ENCODE measurements at regions not wholly inside any gene's neighbourhood (a gene's known extent, or its start where the extent isn't known, plus 50 kb on each side); places are given as distances from the start of the nearest gene placed in this dataset.

- ATAC-seq (ENCODE audit: low read depth) (no peak), DNase-seq (ENCODE audit: low spot score) (no peak)
- TF ChIP-seq CTCF (IDR thresholded peaks at IDR 0.05; ENCODE audit: poor library complexity, severe bottlenecking): no peak
- Histone ChIP-seq H3K4me3 (ENCODE audit: severe bottlenecking) (no peak overlapping the region), H3K4me1 (ENCODE audit: insufficient read depth, poor library complexity, severe bottlenecking) (peaks cover 7% of the 10 kb centered on the region), H3K36me3 (ENCODE audit: low read depth) (no peaks in the 10 kb centered on the region), H3K27ac (ENCODE audit: poor library complexity, severe bottlenecking) (no peak overlapping the region), H3K27me3 (ENCODE audit: insufficient read depth, poor library complexity, severe bottlenecking) (no peaks in the 10 kb centered on the region), H3K9me3 (ENCODE audit: severe bottlenecking) (no peaks in the 10 kb centered on the region)
These were observed 257.3 kb downstream of the PTEN start for GRCh38 chr10:88120599-88121333.

DNA sequence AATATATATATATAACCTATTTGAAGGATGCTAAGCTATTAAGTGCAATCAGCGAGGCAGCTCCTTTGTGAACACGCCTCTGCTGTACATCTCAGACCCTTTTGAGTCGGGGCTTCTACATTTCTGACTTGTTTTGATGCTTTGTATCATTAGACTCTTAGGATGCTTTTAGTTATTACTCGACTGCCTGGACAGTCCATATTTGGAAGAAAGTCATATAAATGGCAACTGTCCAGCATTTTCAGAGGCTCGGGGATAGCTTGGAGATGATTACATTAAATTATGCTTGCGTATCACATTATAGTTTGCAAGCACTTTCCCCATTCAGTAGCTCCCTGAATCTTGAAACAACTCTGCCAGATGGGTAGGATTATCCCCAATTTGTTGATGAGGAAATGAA is 257.9 kb downstream of the PTEN start:
- Histone ChIP-seq H3K4me1 (ENCODE audit: insufficient read depth, poor library complexity, severe bottlenecking) (peaks cover 3% of the 10 kb centered on the region), H3K9me3 (ENCODE audit: severe bottlenecking) (no peaks in the 10 kb centered on the region), H3K36me3 (ENCODE audit: low read depth) (no peaks in the 10 kb centered on the region), H3K4me3 (ENCODE audit: severe bottlenecking) (no peak overlapping the region), H3K27ac (ENCODE audit: poor library complexity, severe bottlenecking) (no peak overlapping the region), H3K27me3 (ENCODE audit: insufficient read depth, poor library complexity, severe bottlenecking) (no peaks in the 10 kb centered on the region)
- DNase-seq (ENCODE audit: low spot score) (no peak), ATAC-seq (ENCODE audit: low read depth) (no peak)
- TF ChIP-seq CTCF (IDR thresholded peaks at IDR 0.05; ENCODE audit: poor library complexity, severe bottlenecking): no peak

- Histone ChIP-seq H3K9me3 (ENCODE audit: severe bottlenecking) (no peaks in the 10 kb centered on the region), H3K27me3 (ENCODE audit: insufficient read depth, poor library complexity, severe bottlenecking) (no peaks in the 10 kb centered on the region), H3K4me3 (ENCODE audit: severe bottlenecking) (no peak overlapping the region), H3K4me1 (ENCODE audit: insufficient read depth, poor library complexity, severe bottlenecking) (no peaks in the 10 kb centered on the region), H3K27ac (ENCODE audit: poor library complexity, severe bottlenecking) (no peak overlapping the region), H3K36me3 (ENCODE audit: low read depth) (no peaks in the 10 kb centered on the region)
- TF ChIP-seq CTCF (IDR thresholded peaks at IDR 0.05; ENCODE audit: poor library complexity, severe bottlenecking): no peak
- DNase-seq (ENCODE audit: low spot score) (no peak), ATAC-seq (ENCODE audit: low read depth) (no peak)
These were observed 258.7 kb downstream of the PTEN start for GRCh38 chr10:88122145-88122544.

DNA sequence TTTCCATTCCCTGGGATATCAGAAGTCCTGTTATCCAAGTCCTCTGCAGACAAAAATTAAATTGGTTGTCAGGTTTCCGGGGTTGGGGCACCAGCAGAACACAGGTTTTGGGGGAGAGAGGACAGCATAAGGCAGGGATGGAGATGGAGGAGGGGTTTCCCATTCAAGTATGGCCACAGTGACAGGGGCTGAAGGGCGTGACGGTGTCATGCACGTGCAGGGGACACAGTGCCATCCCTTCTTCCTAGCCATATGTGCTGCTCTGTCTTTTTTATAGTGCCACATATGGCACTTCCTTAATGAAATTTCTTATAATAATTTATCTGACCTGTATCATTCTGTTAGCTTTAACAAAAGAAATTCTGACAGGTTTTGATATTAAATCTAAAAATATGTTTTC is 259.2 kb downstream of the PTEN start:
- no peak for TF ChIP-seq CTCF (IDR thresholded peaks at IDR 0.05; ENCODE audit: poor library complexity, severe bottlenecking)
- no peaks in the 10 kb centered on the region for H3K4me1 ChIP-seq (ENCODE audit: insufficient read depth, poor library complexity, severe bottlenecking)
- H3K4me3 ChIP-seq (ENCODE audit: severe bottlenecking): no peak overlapping the region
- no peak for DNase-seq (ENCODE audit: low spot score)
- no peak for ATAC-seq (ENCODE audit: low read depth)
- H3K9me3 ChIP-seq (ENCODE audit: severe bottlenecking): no peaks in the 10 kb centered on the region
- H3K36me3 ChIP-seq (ENCODE audit: low read depth): no peaks in the 10 kb centered on the region
- no peaks in the 10 kb centered on the region for H3K27me3 ChIP-seq (ENCODE audit: insufficient read depth, poor library complexity, severe bottlenecking)
- no peak overlapping the region for H3K27ac ChIP-seq (ENCODE audit: poor library complexity, severe bottlenecking)

DNA sequence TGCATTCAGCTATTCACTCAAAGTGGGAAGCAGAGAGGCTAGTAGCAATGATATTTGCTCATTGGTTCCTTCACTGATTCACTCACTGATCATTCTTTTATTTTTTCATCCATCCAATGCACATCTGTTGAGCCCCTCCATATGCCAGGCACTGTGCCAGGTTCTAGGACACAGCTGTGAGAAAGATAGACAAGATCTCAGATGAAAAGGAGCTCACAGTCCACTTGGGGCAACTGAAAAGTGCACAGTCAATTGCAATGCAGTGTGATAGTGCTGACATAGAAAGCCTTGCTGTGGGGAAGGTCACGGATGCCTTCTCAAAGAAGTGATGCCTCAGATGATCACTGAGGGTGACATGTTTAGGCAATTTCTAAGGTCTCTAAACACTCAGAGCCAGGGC is 262.3 kb downstream of the PTEN start:
- Histone ChIP-seq H3K27me3 (ENCODE audit: insufficient read depth, poor library complexity, severe bottlenecking) (no peaks in the 10 kb centered on the region), H3K9me3 (ENCODE audit: severe bottlenecking) (no peaks in the 10 kb centered on the region), H3K27ac (ENCODE audit: poor library complexity, severe bottlenecking) (no peak overlapping the region), H3K36me3 (ENCODE audit: low read depth) (no peaks in the 10 kb centered on the region), H3K4me3 (ENCODE audit: severe bottlenecking) (no peak overlapping the region), H3K4me1 (ENCODE audit: insufficient read depth, poor library complexity, severe bottlenecking) (no peaks in the 10 kb centered on the region)
- DNase-seq (ENCODE audit: low spot score): no peak
- ATAC-seq (ENCODE audit: low read depth): no peak
- no peak for TF ChIP-seq CTCF (IDR thresholded peaks at IDR 0.05; ENCODE audit: poor library complexity, severe bottlenecking)

Data from RWPE2 (cell line).